Liver (tissue), 7 donors: ENCODE measurements at regions not wholly inside any gene's neighbourhood (a gene's known extent, or its start where the extent isn't known, plus 50 kb on each side); places are given as distances from the start of the nearest gene placed in this dataset.

ENCODE experiments used
- DNase-seq: peaks from one replicate; pipeline ENCODE4 v3.0.0-alpha.2; 2017; ENCODE audit warnings: low spot score
- H3K27ac ChIP-seq, 2 donors: one replicate each; pipeline ENCODE4 v1.7.0; 2013; ENCODE audit warnings: inconsistent platforms in 2 of 2, low read length in 2 of 2, control low read depth in 1 of 2, low read depth in 1 of 2, mild to moderate bottlenecking in 1 of 2
- H3K27me3 ChIP-seq, 4 donors: one replicate each; pipeline versions ENCODE4 v1.6.1 to v1.7.0; 2013; ENCODE audit warnings: low read length in 3 of 4, inconsistent platforms in 1 of 4, mild to moderate bottlenecking in 1 of 4, moderate library complexity in 1 of 4; ENCODE audit not compliant: control insufficient read depth in 4 of 4, insufficient read depth in 4 of 4
- H3K36me3 ChIP-seq, 4 donors: one replicate each; pipeline versions ENCODE4 v1.6.1 to v1.7.0; 2013; ENCODE audit warnings: low read length in 3 of 4, mild to moderate bottlenecking in 3 of 4, low read depth in 1 of 4, moderate library complexity in 1 of 4; ENCODE audit not compliant: control insufficient read depth in 4 of 4, insufficient read depth in 3 of 4
- H3K4me1 ChIP-seq, 4 donors: one replicate each; pipeline versions ENCODE4 v1.6.1 to v1.7.0; 2013; ENCODE audit warnings: low read length in 3 of 4, mild to moderate bottlenecking in 3 of 4, moderate library complexity in 1 of 4; ENCODE audit not compliant: control insufficient read depth in 4 of 4, insufficient read depth in 4 of 4
- H3K4me3 ChIP-seq, 3 donors: one replicate each; pipeline versions ENCODE4 v1.6.1 to v1.7.0; 2013; ENCODE audit warnings: low read length in 3 of 3, control low read depth in 1 of 3, low read depth in 1 of 3, mild to moderate bottlenecking in 1 of 3
- H3K9ac ChIP-seq, 2 donors: one replicate each; pipeline ENCODE4 v1.7.0; 2013; ENCODE audit warnings: low read length in 2 of 2, mild to moderate bottlenecking in 2 of 2, moderate library complexity in 2 of 2, control low read depth in 1 of 2, low read depth in 1 of 2
- H3K9me3 ChIP-seq, 4 donors: one replicate each; pipeline versions ENCODE4 v1.6.1 to v1.7.0; 2013; ENCODE audit warnings: low read length in 3 of 4; ENCODE audit not compliant: control insufficient read depth in 4 of 4
- EGR1 ChIP-seq, 2 donors: IDR thresholded peaks; 2 replicates each; pipeline ENCODE4 v1.6.1; 2016 to 2018; ENCODE audit warnings: antibody characterized with exemption in 2 of 2, low read depth in 2 of 2
- GABPA ChIP-seq, 2 donors: IDR thresholded peaks in 1 of 2; conservative IDR thresholded peaks in 1 of 2; 2 replicates each; pipeline ENCODE4 v1.6.1; 2016; ENCODE audit warnings: antibody characterized with exemption in 2 of 2, mild to moderate bottlenecking in 1 of 2, moderate library complexity in 1 of 2
- HNF4A ChIP-seq, 2 donors: conservative IDR thresholded peaks; 2 replicates each; pipeline ENCODE4 v1.6.1; 2016; ENCODE audit warnings: antibody characterized with exemption in 2 of 2, mild to moderate bottlenecking in 2 of 2
- HNF4G ChIP-seq: IDR thresholded peaks from 2 replicates; pipeline ENCODE4 v1.6.1; 2016; ENCODE audit warnings: antibody characterized with exemption
- NR2F2 ChIP-seq: IDR thresholded peaks from 2 replicates; pipeline ENCODE4 v1.6.1; 2016; ENCODE audit warnings: antibody characterized with exemption
- RAD21 ChIP-seq, 2 donors: IDR thresholded peaks; 2 replicates each; pipeline ENCODE4 v1.6.1; 2016; ENCODE audit warnings: antibody characterized with exemption in 2 of 2, mild to moderate bottlenecking in 2 of 2
- RXRA ChIP-seq, 2 donors: IDR thresholded peaks; 2 replicates each; pipeline ENCODE4 v1.6.1; 2017 to 2018; ENCODE audit warnings: antibody characterized with exemption in 2 of 2, mild to moderate bottlenecking in 1 of 2
- SP1 ChIP-seq: IDR thresholded peaks from 2 replicates; pipeline ENCODE4 v1.6.1; 2018; ENCODE audit warnings: antibody characterized with exemption, mild to moderate bottlenecking
- TAF1 ChIP-seq: conservative IDR thresholded peaks from 2 replicates; pipeline ENCODE4 v1.6.1; 2016; ENCODE audit warnings: antibody characterized with exemption, mild to moderate bottlenecking
- YY1 ChIP-seq: IDR thresholded peaks from 2 replicates; pipeline ENCODE4 v1.6.1; 2016; ENCODE audit warnings: antibody characterized with exemption, mild to moderate bottlenecking
- WGBS: extraction: QIAGEN DNeasy Blood & Tissue Kit; methylation state at CpG from one replicate; pipeline ENCODE4 v1.1.7; 2013; 5-methylcytosine and 5-hydroxymethylcytosine counted together
- TF ChIP-seq, protein P1 (sequence below): IDR thresholded peaks from 2 replicates; pipeline ENCODE4 v1.6.1; 2016; ENCODE audit warnings: antibody characterized with exemption
- TF ChIP-seq, protein P2 (sequence below): IDR thresholded peaks from 2 replicates; pipeline ENCODE4 v1.6.1; 2016; ENCODE audit warnings: antibody characterized with exemption
- TF ChIP-seq, protein P3 (sequence below): IDR thresholded peaks from 2 replicates; pipeline ENCODE4 v1.6.1; 2016; ENCODE audit warnings: antibody characterized with exemption, mild to moderate bottlenecking
- TF ChIP-seq, protein P4 (sequence below): IDR thresholded peaks from 2 replicates; pipeline ENCODE4 v1.6.1; 2016; ENCODE audit warnings: antibody characterized with exemption
- donor health status: healthy.
- donor health status: healthy.
- donor health status: healthy.
- donor health status: healthy.

DNA sequence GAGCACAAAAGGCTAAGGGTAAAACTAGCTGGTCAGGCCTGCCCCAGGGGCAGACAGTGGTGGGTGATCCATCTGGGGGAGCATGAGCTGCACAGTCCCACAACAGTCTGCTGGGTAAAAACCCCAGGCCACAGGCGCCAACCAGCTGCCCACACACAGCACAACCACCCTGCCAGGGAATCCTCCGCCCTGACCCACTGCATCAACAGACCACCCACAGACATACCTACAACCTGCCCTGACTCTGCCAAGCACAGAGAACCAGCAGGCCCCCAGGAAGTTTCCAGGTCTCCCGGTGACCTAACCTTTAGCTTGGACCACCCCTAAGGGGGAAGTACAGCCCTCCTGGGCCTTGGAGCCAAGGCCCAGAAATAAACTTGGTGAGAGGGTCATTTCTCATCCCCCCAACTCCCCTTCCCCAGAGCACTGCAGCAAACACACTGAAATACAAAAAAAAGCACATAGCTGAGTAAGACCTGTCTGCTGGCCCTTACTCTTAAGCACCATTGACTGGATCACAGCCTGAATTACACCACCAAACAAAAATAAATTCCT is 118.3 kb upstream of the CAB39 start (continued):
- no peak for TF ChIP-seq EGR1 (IDR thresholded peaks at IDR 0.05; ENCODE audit: low read depth in 2 of 2)

DNA sequence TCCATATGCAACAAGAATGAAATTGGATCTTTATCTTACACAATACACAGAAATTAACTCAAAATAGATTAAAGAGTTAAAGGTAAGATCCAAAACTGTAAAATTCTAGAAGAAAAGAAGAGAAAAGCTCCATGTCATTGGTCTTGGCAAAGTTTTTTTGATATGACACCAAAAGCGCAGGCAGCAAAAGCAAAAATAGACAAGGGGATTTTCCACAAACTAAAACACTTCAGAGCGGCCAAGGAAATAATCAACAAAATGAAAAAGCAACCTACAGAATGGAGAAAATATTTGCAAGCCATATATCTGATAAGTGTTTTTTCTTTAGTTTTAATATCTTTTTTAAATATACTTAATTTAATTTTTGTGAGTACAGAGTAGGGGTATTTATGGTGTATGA is 112.8 kb upstream of the CAB39 start:
- no peak for DNase-seq
- Histone ChIP-seq H3K9me3 (no peaks in the 10 kb centered on the region), H3K27me3 (no peaks in the 10 kb centered on the region), H3K4me3 (no peak overlapping the region), H3K9ac (no peak overlapping the region), H3K36me3 (no peaks in the 10 kb centered on the region), H3K4me1 (no peaks in the 10 kb centered on the region), H3K27ac (no peak overlapping the region)
- WGBS: 95% methylated on average over 2 of the region's 2 CpGs
- TF ChIP-seq, protein P1, sequence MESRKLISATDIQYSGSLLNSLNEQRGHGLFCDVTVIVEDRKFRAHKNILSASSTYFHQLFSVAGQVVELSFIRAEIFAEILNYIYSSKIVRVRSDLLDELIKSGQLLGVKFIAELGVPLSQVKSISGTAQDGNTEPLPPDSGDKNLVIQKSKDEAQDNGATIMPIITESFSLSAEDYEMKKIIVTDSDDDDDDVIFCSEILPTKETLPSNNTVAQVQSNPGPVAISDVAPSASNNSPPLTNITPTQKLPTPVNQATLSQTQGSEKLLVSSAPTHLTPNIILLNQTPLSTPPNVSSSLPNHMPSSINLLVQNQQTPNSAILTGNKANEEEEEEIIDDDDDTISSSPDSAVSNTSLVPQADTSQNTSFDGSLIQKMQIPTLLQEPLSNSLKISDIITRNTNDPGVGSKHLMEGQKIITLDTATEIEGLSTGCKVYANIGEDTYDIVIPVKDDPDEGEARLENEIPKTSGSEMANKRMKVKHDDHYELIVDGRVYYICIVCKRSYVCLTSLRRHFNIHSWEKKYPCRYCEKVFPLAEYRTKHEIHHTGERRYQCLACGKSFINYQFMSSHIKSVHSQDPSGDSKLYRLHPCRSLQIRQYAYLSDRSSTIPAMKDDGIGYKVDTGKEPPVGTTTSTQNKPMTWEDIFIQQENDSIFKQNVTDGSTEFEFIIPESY: no peak
- TF ChIP-seq GABPA (IDR thresholded peaks at IDR 0.05 in 1 of 2, conservative IDR thresholded peaks at IDR 0.05 in 1 of 2) (no peak), HNF4G (no peak), RAD21 (IDR thresholded peaks at IDR 0.05) (no peak), TAF1 (no peak), YY1 (no peak), SP1 (no peak), NR2F2 (no peak)
- TF ChIP-seq, protein P2, sequence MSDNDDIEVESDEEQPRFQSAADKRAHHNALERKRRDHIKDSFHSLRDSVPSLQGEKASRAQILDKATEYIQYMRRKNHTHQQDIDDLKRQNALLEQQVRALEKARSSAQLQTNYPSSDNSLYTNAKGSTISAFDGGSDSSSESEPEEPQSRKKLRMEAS: no peak
- TF ChIP-seq, protein P3, sequence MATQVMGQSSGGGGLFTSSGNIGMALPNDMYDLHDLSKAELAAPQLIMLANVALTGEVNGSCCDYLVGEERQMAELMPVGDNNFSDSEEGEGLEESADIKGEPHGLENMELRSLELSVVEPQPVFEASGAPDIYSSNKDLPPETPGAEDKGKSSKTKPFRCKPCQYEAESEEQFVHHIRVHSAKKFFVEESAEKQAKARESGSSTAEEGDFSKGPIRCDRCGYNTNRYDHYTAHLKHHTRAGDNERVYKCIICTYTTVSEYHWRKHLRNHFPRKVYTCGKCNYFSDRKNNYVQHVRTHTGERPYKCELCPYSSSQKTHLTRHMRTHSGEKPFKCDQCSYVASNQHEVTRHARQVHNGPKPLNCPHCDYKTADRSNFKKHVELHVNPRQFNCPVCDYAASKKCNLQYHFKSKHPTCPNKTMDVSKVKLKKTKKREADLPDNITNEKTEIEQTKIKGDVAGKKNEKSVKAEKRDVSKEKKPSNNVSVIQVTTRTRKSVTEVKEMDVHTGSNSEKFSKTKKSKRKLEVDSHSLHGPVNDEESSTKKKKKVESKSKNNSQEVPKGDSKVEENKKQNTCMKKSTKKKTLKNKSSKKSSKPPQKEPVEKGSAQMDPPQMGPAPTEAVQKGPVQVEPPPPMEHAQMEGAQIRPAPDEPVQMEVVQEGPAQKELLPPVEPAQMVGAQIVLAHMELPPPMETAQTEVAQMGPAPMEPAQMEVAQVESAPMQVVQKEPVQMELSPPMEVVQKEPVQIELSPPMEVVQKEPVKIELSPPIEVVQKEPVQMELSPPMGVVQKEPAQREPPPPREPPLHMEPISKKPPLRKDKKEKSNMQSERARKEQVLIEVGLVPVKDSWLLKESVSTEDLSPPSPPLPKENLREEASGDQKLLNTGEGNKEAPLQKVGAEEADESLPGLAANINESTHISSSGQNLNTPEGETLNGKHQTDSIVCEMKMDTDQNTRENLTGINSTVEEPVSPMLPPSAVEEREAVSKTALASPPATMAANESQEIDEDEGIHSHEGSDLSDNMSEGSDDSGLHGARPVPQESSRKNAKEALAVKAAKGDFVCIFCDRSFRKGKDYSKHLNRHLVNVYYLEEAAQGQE: no peak

DNA sequence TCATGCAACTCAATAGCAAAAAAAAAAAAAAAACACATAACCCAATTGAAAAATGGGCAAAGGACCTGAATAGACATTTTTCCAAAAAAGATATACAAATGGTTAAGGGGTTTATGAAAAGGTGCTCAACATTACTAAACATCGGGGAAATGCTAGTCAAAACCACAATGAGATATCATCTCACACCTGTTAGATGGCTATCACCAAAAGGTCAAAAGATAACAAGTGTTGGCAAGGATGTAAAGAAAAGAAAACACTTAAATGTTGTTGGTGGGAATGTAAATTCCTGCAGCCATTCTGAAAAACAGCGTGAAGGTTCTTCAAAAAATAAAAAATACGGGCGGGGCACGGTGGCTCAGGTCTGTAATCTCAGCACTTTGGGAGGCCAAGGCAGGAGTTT is 112.4 kb upstream of the CAB39 start:
- H3K27me3 ChIP-seq: no peaks in the 10 kb centered on the region
- H3K27ac ChIP-seq: no peak overlapping the region
- TF ChIP-seq, protein P2: no peak
- TF ChIP-seq, protein P1: no peak
- TF ChIP-seq HNF4A (conservative IDR thresholded peaks at IDR 0.05) (no peak), SP1 (no peak), TAF1 (no peak), RAD21 (IDR thresholded peaks at IDR 0.05) (no peak), RXRA (IDR thresholded peaks at IDR 0.05) (no peak), GABPA (IDR thresholded peaks at IDR 0.05 in 1 of 2, conservative IDR thresholded peaks at IDR 0.05 in 1 of 2) (no peak)
- TF ChIP-seq, protein P4, sequence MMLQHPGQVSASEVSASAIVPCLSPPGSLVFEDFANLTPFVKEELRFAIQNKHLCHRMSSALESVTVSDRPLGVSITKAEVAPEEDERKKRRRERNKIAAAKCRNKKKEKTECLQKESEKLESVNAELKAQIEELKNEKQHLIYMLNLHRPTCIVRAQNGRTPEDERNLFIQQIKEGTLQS: no peak
- no peak overlapping the region for H3K9ac ChIP-seq
- no peaks in the 10 kb centered on the region for H3K4me1 ChIP-seq
- H3K36me3 ChIP-seq: no peaks in the 10 kb centered on the region
- no peak overlapping the region for H3K4me3 ChIP-seq
- DNase-seq: no peak
- H3K9me3 ChIP-seq: no peaks in the 10 kb centered on the region
- WGBS: 82% methylated on average over 5 of the region's 5 CpGs
